ENCODE measurements at regions not wholly inside any gene's neighbourhood (a gene's known extent, or its start where the extent isn't known, plus 50 kb on each side); places are given as distances from the start of the nearest gene placed in this dataset.

DNA sequence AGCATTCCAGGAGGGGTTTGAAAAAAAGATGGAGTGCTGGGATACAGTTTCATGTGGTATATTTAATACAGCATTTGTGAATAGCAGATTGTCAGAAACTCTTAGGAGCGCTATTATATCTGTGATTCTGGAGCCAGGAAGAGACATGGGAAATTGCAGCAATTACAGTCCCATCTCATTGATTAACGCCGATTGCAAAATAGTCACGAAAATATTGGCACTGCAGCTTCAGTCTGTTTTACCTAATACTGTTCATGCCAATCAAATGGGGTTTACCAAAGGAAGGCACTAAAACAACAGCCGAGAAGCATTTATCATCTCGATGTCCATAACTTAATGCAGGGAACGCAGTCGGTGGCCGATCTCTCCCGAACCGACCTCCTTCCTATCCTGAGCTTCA is 295.8 kb downstream of the TEX29 start:
- Histone ChIP-seq H3K9ac (no peak overlapping the region), H3K4me3 (ENCODE audit: low read depth in 2 of 2, low read length in 1 of 2) (no peak overlapping the region), H3K4me1 (ENCODE audit: control insufficient read depth in 1 of 2, insufficient read depth in 2 of 2, low read depth in 1 of 2, low read length in 1 of 2) (no peaks in the 10 kb centered on the region), H3K4me2 (no peak overlapping the region), H3K79me2 (ENCODE audit: insufficient read depth) (no peaks in the 10 kb centered on the region), H3K9me2 (no peaks in the 10 kb centered on the region), H2AFZ (ENCODE audit: low read depth) (no peak overlapping the region), H4K20me1 (ENCODE audit: insufficient read depth) (no peaks in the 10 kb centered on the region), H3K9me3 (no peaks in the 10 kb centered on the region), H3K27me3 (ENCODE audit: insufficient read depth) (no peaks in the 10 kb centered on the region), H3K27ac (ENCODE audit: low read depth in 2 of 2, low read length in 1 of 2) (no peak overlapping the region), H3F3A (replicated peaks; ENCODE audit: insufficient read depth) (no peaks in the 10 kb centered on the region), H3K36me3 (replicated peaks in 1 of 2; ENCODE audit: control insufficient read depth in 1 of 2, insufficient read depth in 2 of 2, low read length in 1 of 2) (no peaks in the 10 kb centered on the region)
- 43% methylated on average over 11 of the region's 11 CpGs for WGBS (ENCODE audit: low lambda C conversion rate)
- ChIA-PET POLR2A (no interaction called here), CTCF (no interaction called here)
- TF ChIP-seq RCOR1 (IDR thresholded peaks at IDR 0.05; ENCODE audit: low read length) (no peak), CTCF (IDR thresholded peaks at IDR 0.05) (no peak), RAD21 (IDR thresholded peaks at IDR 0.05; ENCODE audit: low read length) (no peak), EZH2phosphoT487 (IDR thresholded peaks at IDR 0.05; ENCODE audit: borderline replicate concordance, low read depth) (no peak), MAX (IDR thresholded peaks at IDR 0.05; ENCODE audit: low read depth) (no peak), ELF1 (IDR thresholded peaks at IDR 0.05) (no peak), CHD2 (IDR thresholded peaks at IDR 0.05; ENCODE audit: low read length, partially characterized antibody) (no peak), POLR2AphosphoS5 (IDR thresholded peaks at IDR 0.05; ENCODE audit: low read depth, low read length) (no peak), RFX5 (IDR thresholded peaks at IDR 0.05; ENCODE audit: low read length) (no peak), GABPA (IDR thresholded peaks at IDR 0.05; ENCODE audit: low read depth) (no peak), TCF12 (IDR thresholded peaks at IDR 0.05) (no peak), YY1 (IDR thresholded peaks at IDR 0.05; ENCODE audit: low read depth) (no peak), RXRA (IDR thresholded peaks at IDR 0.05; ENCODE audit: borderline replicate concordance, low read depth) (no peak), JUND (IDR thresholded peaks at IDR 0.05) (no peak), USF1 (IDR thresholded peaks at IDR 0.05; ENCODE audit: borderline replicate concordance, low read depth) (no peak)
- TF ChIP-seq, protein P1, sequence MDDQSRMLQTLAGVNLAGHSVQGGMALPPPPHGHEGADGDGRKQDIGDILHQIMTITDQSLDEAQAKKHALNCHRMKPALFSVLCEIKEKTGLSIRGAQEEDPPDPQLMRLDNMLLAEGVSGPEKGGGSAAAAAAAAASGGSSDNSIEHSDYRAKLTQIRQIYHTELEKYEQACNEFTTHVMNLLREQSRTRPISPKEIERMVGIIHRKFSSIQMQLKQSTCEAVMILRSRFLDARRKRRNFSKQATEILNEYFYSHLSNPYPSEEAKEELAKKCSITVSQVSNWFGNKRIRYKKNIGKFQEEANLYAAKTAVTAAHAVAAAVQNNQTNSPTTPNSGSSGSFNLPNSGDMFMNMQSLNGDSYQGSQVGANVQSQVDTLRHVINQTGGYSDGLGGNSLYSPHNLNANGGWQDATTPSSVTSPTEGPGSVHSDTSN (IDR thresholded peaks at IDR 0.05): no peak
- TF ChIP-seq, protein P2, sequence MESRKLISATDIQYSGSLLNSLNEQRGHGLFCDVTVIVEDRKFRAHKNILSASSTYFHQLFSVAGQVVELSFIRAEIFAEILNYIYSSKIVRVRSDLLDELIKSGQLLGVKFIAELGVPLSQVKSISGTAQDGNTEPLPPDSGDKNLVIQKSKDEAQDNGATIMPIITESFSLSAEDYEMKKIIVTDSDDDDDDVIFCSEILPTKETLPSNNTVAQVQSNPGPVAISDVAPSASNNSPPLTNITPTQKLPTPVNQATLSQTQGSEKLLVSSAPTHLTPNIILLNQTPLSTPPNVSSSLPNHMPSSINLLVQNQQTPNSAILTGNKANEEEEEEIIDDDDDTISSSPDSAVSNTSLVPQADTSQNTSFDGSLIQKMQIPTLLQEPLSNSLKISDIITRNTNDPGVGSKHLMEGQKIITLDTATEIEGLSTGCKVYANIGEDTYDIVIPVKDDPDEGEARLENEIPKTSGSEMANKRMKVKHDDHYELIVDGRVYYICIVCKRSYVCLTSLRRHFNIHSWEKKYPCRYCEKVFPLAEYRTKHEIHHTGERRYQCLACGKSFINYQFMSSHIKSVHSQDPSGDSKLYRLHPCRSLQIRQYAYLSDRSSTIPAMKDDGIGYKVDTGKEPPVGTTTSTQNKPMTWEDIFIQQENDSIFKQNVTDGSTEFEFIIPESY (IDR thresholded peaks at IDR 0.05; ENCODE audit: borderline replicate concordance, low read depth): no peak
- no peak for DNase-seq

Measured in SK-N-SH (cell line).